HCT116 (cell line): ENCODE measurements at regions not wholly inside any gene's neighbourhood (a gene's known extent, or its start where the extent isn't known, plus 50 kb on each side); places are given as distances from the start of the nearest gene placed in this dataset.

Source experiments
- ATAC-seq: fragments of 200-7000 bp; cut with Tn5 transposase; 2 replicates; pipeline ENCODE4 v1.9.1; 2020; ENCODE audit warnings: mild to moderate bottlenecking, moderate library complexity
- BruUV-seq: library from RNA; stranded (reverse); fragments of 400-500 nt; replicated peaks from 2 replicates; lab custom pipeline; 2021; lab: Mats Ljungman, UMichigan
- CTCF ChIA-PET: fragments of 300-600 bp; sonication (Branson Sonifier 250); formaldehyde crosslinking; loops from one replicate; lab custom pipeline; 2021; ENCODE audit warnings: antibody characterized with exemption; lab: Charles Lee
- POLR2A ChIA-PET: fragments of 300-600, 350-600 bp; sonication (Branson Sonifier 250); formaldehyde crosslinking; loops from one replicate; lab custom pipeline; 2021; ENCODE audit warnings: antibody characterized with exemption; lab: Charles Lee
- RAD21 ChIA-PET, 2 experiments: fragments of 300-600 bp; sonication (Branson Sonifier 250); formaldehyde crosslinking; loops; one replicate each; lab custom pipeline; 2023; ENCODE audit warnings: low total read pairs in 2 of 2; ENCODE audit not compliant: uncharacterized antibody in 2 of 2, unreplicated experiment in 2 of 2, low non-redundant PET in 1 of 2; lab: Charles Lee
- DNase-seq: peaks from one replicate; pipeline ENCODE4 v3.0.0-alpha.2; 2010; ENCODE audit warnings: low read depth, low spot score
- H2AFZ ChIP-seq: fragments of 200-600 bp; shearing (Covaris generic), sonication (generic); 2 replicates; pipeline ENCODE4 v1.6.1; 2017; ENCODE audit warnings: low read depth, mixed run types, mixed read lengths, antibody characterized with exemption, low read length; ENCODE audit not compliant: poor library complexity, severe bottlenecking
- H3K27ac ChIP-seq: 2 replicates; pipeline ENCODE4 v1.5.1; 2012; ENCODE audit warnings: low read depth, low read length
- H3K27me3 ChIP-seq: fragments of 200-600 bp; sonication (generic); 2 replicates; pipeline ENCODE4 v1.6.1; 2016; ENCODE audit warnings: mixed run types, low read length, mixed read lengths; ENCODE audit not compliant: insufficient read depth
- H3K36me3 ChIP-seq, 2 experiments: fragments of 200-500 bp in 1 of 2; fragments of 200-600 bp in 1 of 2; sonication (Bioruptor generic) in 1 of 2; sonication (generic) in 1 of 2; 2 replicates each; pipeline versions ENCODE4 v1.5.1 to v1.6.1; 2014 to 2016; ENCODE audit warnings: low read length in 2 of 2, inconsistent platforms in 1 of 2, mixed read lengths in 1 of 2, mixed run types in 1 of 2; ENCODE audit not compliant: insufficient read depth in 2 of 2, control insufficient read depth in 1 of 2
- H3K4me1 ChIP-seq, 2 experiments: fragments of 200-600 bp in 1 of 2; sonication (generic) in 1 of 2; 2 replicates each; pipeline versions ENCODE4 v1.5.1 to v1.6.1; 2012 to 2017; ENCODE audit warnings: low read length in 2 of 2, inconsistent platforms in 1 of 2, mild to moderate bottlenecking in 1 of 2, mixed read lengths in 1 of 2, mixed run types in 1 of 2, moderate library complexity in 1 of 2; ENCODE audit not compliant: insufficient read depth in 2 of 2, control insufficient read depth in 1 of 2
- H3K4me2 ChIP-seq: fragments of 200-600 bp; sonication (generic); 2 replicates; pipeline ENCODE4 v1.6.1; 2017; ENCODE audit warnings: mixed run types, low read length, mixed read lengths
- H3K4me3 ChIP-seq, 2 experiments: fragments of 200-600 bp in 1 of 2; sonication (generic) in 1 of 2; replicated peaks in 1 of 2; 2 replicates each; pipeline ENCODE4 v1.5.1; 2011 to 2016; ENCODE audit warnings: low read length in 2 of 2, control low read depth in 1 of 2, low read depth in 1 of 2, mild to moderate bottlenecking in 1 of 2, mixed read lengths in 1 of 2, mixed run types in 1 of 2
- H3K79me2 ChIP-seq: fragments of 200-600 bp; sonication (generic); 2 replicates; pipeline ENCODE4 v1.6.1; 2017; ENCODE audit warnings: mild to moderate bottlenecking, mixed run types, low read length, moderate library complexity, mixed read lengths; ENCODE audit not compliant: insufficient read depth
- H3K9ac ChIP-seq: fragments of 200-600 bp; sonication (generic); 2 replicates; pipeline ENCODE4 v1.6.1; 2016; ENCODE audit warnings: low read length, mixed read lengths
- H3K9me2 ChIP-seq: fragments of 200-600 bp; sonication (generic), shearing (Covaris generic); 2 replicates; pipeline ENCODE4 v1.6.1; 2017; ENCODE audit warnings: mixed run types, mild to moderate bottlenecking, moderate library complexity; ENCODE audit not compliant: insufficient read depth
- H3K9me3 ChIP-seq, 2 experiments: fragments of 200-500 bp in 1 of 2; fragments of 200-600 bp in 1 of 2; sonication (Bioruptor generic) in 1 of 2; sonication (generic) in 1 of 2; 2 replicates each; pipeline ENCODE4 v1.6.1; 2014 to 2017; ENCODE audit warnings: low read length in 2 of 2, mixed read lengths in 2 of 2, inconsistent platforms in 1 of 2, low read depth in 1 of 2, mild to moderate bottlenecking in 1 of 2, mixed run types in 1 of 2, moderate library complexity in 1 of 2; ENCODE audit not compliant: control insufficient read depth in 1 of 2, insufficient read depth in 1 of 2
- H4K20me1 ChIP-seq: fragments of 200-600 bp; sonication (generic), shearing (Covaris generic); 2 replicates; pipeline ENCODE4 v1.6.1; 2017; ENCODE audit warnings: mixed run types, mild to moderate bottlenecking, moderate library complexity; ENCODE audit not compliant: insufficient read depth
- CTCF ChIP-seq, 3 experiments: fragments of 200-600 bp in 1 of 3; sonication (generic) in 1 of 3; IDR thresholded peaks in 2 of 3; conservative IDR thresholded peaks in 1 of 3; 2 replicates each; pipeline ENCODE4 v1.5.1; 2012 to 2017; ENCODE audit warnings: low read depth in 2 of 3, low read length in 2 of 3, antibody characterized with exemption in 1 of 3, borderline replicate concordance in 1 of 3, control low read depth in 1 of 3, mild to moderate bottlenecking in 1 of 3, mixed read lengths in 1 of 3, mixed run types in 1 of 3, moderate library complexity in 1 of 3; ENCODE audit not compliant: insufficient read depth in 1 of 3
- EGR1 ChIP-seq: IDR thresholded peaks from 2 replicates; pipeline ENCODE4 v1.6.1; 2012; ENCODE audit warnings: low read depth
- ELF1 ChIP-seq: IDR thresholded peaks from 2 replicates; pipeline ENCODE4 v1.6.1; 2012; ENCODE audit warnings: low read depth, borderline replicate concordance
- EZH2 ChIP-seq: fragments of 200-600 bp; sonication (generic); IDR thresholded peaks from 2 replicates; pipeline ENCODE4 v1.6.1; 2017; ENCODE audit warnings: antibody characterized with exemption, mixed run types
- EZH2phosphoT487 ChIP-seq: fragments of 200-600 bp; IDR thresholded peaks from 2 replicates; pipeline ENCODE4 v1.6.1; 2018; ENCODE audit warnings: antibody characterized with exemption, borderline replicate concordance
- FOSL1 ChIP-seq: IDR thresholded peaks from 2 replicates; pipeline ENCODE4 v1.6.1; 2012; ENCODE audit warnings: low read depth
- JUND ChIP-seq: IDR thresholded peaks from 2 replicates; pipeline ENCODE4 v1.6.1; 2012
- REST ChIP-seq: IDR thresholded peaks from 2 replicates; pipeline ENCODE4 v1.6.1; 2012; ENCODE audit warnings: low read depth
- SP1 ChIP-seq: IDR thresholded peaks from 2 replicates; pipeline ENCODE4 v1.6.1; 2012; ENCODE audit warnings: low read depth
- SRF ChIP-seq: IDR thresholded peaks from 2 replicates; pipeline ENCODE4 v1.6.1; 2012; ENCODE audit warnings: low read depth
- TCF7L2 ChIP-seq: IDR thresholded peaks from 2 replicates; pipeline ENCODE4 v1.7.0; 2011; ENCODE audit warnings: borderline replicate concordance, inconsistent platforms; ENCODE audit not compliant: insufficient read depth, insufficient read length; ENCODE audit errors: extremely low read depth
- ZNF274 ChIP-seq: fragments of 200-500 bp; sonication (Bioruptor generic); IDR thresholded peaks from 2 replicates; pipeline ENCODE4 v1.6.1; 2014; ENCODE audit warnings: mild to moderate bottlenecking, low read depth, low read length, inconsistent platforms
- intact Hi-C: fragments of 100-400 bp; cut with micrococcal nuclease; formaldehyde crosslinking; loops from 2 replicates; pipeline ENCODE4 v1.10.0; 2022

- Histone ChIP-seq H3K79me2 (no peaks in the 10 kb centered on the region), H3K27ac (no peak overlapping the region), H2AFZ (no peak overlapping the region), H3K36me3 (no peaks in the 10 kb centered on the region), H3K9me3 (no peaks in the 10 kb centered on the region), H3K4me3 (no peak overlapping the region), H3K4me2 (no peak overlapping the region), H3K4me1 (no peaks in the 10 kb centered on the region), H3K9ac (no peak overlapping the region), H3K9me2 (no peaks in the 10 kb centered on the region), H3K27me3 (no peaks in the 10 kb centered on the region), H4K20me1 (no peaks in the 10 kb centered on the region)
- DNase-seq: no peak
- CTCF ChIA-PET: interaction anchor here (1.5 kb wide), 1 partner anchor 23 kb away, joined by 4 read pairs; no protein-coding TSS in a partner anchor
- BruUV-seq: no TSS peak
- RAD21 ChIA-PET: no interaction called here
- TF ChIP-seq CTCF (IDR thresholded peaks at IDR 0.05 in 2 of 3, conservative IDR thresholded peaks at IDR 0.05 in 1 of 3; ENCODE audit: borderline replicate concordance in 1 of 3, insufficient read depth in 1 of 3, low read depth in 2 of 3, low read length in 2 of 3): no peak
- no peak for TF ChIP-seq REST
- TF ChIP-seq EGR1: no peak
- no peak for TF ChIP-seq SP1
- no peak for TF ChIP-seq ZNF274
- TF ChIP-seq JUND: no peak
- no peak for TF ChIP-seq ELF1
- TF ChIP-seq EZH2phosphoT487: no peak
- no peak for TF ChIP-seq SRF
- TF ChIP-seq TCF7L2: no peak
- no peak for TF ChIP-seq EZH2
- no peak for TF ChIP-seq FOSL1
- no peak for ATAC-seq
- intact Hi-C loops: no loop called here
- POLR2A ChIA-PET: no interaction called here
Measured at GRCh38 chr14:30260833-30261607, 297.9 kb upstream of the G2E3 start.
